HG03066 (cell line): ENCODE measurements at regions not wholly inside any gene's neighbourhood (a gene's known extent, or its start where the extent isn't known, plus 50 kb on each side); places are given as distances from the start of the nearest gene placed in this dataset.
"Not testable (repeated sequence)": the region's sequence is repeated elsewhere in the genome, so short reads cannot be mapped to it uniquely, and the experiment has no call there.

Experiments used
- ATAC-seq: cut with Tn5 transposase; IDR thresholded peaks from one replicate; pipeline ENCODE4 v1.9.1; 2021; ENCODE audit warnings: low read depth; ENCODE audit not compliant: unreplicated experiment

- ATAC-seq, result no peak
These were observed 109.8 kb upstream of the WARS2 start for GRCh38 chr1:119250299-119250698.

GRCh38 chr1:119251751-119252150 lies 111.3 kb upstream of the WARS2 start:
- no peak for ATAC-seq

GRCh38 chr1:119253366-119253765 lies 112.9 kb upstream of the WARS2 start:
- ATAC-seq, result no peak

- ATAC-seq, result no peak
These were observed 113.7 kb upstream of the WARS2 start for GRCh38 chr1:119254067-119254720.

GRCh38 chr1:119256089-119256488 lies 112.5 kb upstream of the HAO2 start:
- not testable (repeated sequence) for ATAC-seq

- no peak for ATAC-seq
These were observed 108.1 kb upstream of the HAO2 start for GRCh38 chr1:119260506-119260905.

- peak; percentile 91 for ATAC-seq
These were observed 102.2 kb upstream of the HAO2 start for GRCh38 chr1:119266386-119266785.

- no peak for ATAC-seq
These were observed 101.7 kb upstream of the HAO2 start for GRCh38 chr1:119266858-119267257.

- not testable (repeated sequence) for ATAC-seq
These were observed 101.3 kb upstream of the HAO2 start for GRCh38 chr1:119267288-119267687.

GRCh38 chr1:119268879-119269278 lies 99.7 kb upstream of the HAO2 start:
- ATAC-seq, result no peak

GRCh38 chr1:119275145-119276134 lies 93.1 kb upstream of the HAO2 start:
- ATAC-seq, result peak; percentile 75

GRCh38 chr1:119276558-119276957 lies 92.0 kb upstream of the HAO2 start:
- no peak for ATAC-seq

GRCh38 chr1:119279456-119280381 lies 88.9 kb upstream of the HAO2 start:
- ATAC-seq, result no peak

- no peak for ATAC-seq
These were observed 83.1 kb upstream of the HAO2 start for GRCh38 chr1:119285482-119285881.

GRCh38 chr1:119286587-119287181 lies 81.9 kb upstream of the HAO2 start:
- ATAC-seq, result no peak

- no peak for ATAC-seq
These were observed 79.8 kb upstream of the HAO2 start for GRCh38 chr1:119288751-119289150.

GRCh38 chr1:119290297-119290696 lies 78.3 kb upstream of the HAO2 start:
- no peak for ATAC-seq

- no peak for ATAC-seq
These were observed 76.9 kb upstream of the HAO2 start for GRCh38 chr1:119291611-119292206.

- ATAC-seq, result no peak
These were observed 74.8 kb upstream of the HAO2 start for GRCh38 chr1:119293797-119294196.

GRCh38 chr1:119294199-119294598 lies 74.4 kb upstream of the HAO2 start:
- no peak for ATAC-seq
